Muscle layer of duodenum (tissue), 2 donors: ENCODE measurements at regions not wholly inside any gene's neighbourhood (a gene's known extent, or its start where the extent isn't known, plus 50 kb on each side); places are given as distances from the start of the nearest gene placed in this dataset.

Experiments
- H3K27ac ChIP-seq: one replicate; pipeline ENCODE4 v1.7.0; 2013; ENCODE audit warnings: mild to moderate bottlenecking, low read length
- H3K27me3 ChIP-seq: one replicate; pipeline ENCODE4 v1.7.0; 2013; ENCODE audit warnings: low read depth, mild to moderate bottlenecking, control low read depth, low read length
- H3K36me3 ChIP-seq, 2 donors: one replicate each; pipeline ENCODE4 v1.7.0; 2013; ENCODE audit warnings: low read length in 2 of 2, control low read depth in 1 of 2, mild to moderate bottlenecking in 1 of 2; ENCODE audit not compliant: insufficient read depth in 2 of 2, control insufficient read depth in 1 of 2
- H3K4me1 ChIP-seq, 2 donors: one replicate each; pipeline ENCODE4 v1.7.0; 2013; ENCODE audit warnings: low read length in 2 of 2, mild to moderate bottlenecking in 2 of 2, control low read depth in 1 of 2, moderate library complexity in 1 of 2; ENCODE audit not compliant: insufficient read depth in 2 of 2, control insufficient read depth in 1 of 2
- H3K4me3 ChIP-seq, 2 donors: one replicate each; pipeline ENCODE4 v1.7.0; 2013; ENCODE audit warnings: low read length in 2 of 2, low read depth in 1 of 2, mild to moderate bottlenecking in 1 of 2
- H3K9me3 ChIP-seq, 2 donors: one replicate each; pipeline ENCODE4 v1.7.0; 2013; ENCODE audit warnings: low read length in 2 of 2, control low read depth in 1 of 2, mild to moderate bottlenecking in 1 of 2; ENCODE audit not compliant: control insufficient read depth in 1 of 2
- donor health status: healthy.

DNA sequence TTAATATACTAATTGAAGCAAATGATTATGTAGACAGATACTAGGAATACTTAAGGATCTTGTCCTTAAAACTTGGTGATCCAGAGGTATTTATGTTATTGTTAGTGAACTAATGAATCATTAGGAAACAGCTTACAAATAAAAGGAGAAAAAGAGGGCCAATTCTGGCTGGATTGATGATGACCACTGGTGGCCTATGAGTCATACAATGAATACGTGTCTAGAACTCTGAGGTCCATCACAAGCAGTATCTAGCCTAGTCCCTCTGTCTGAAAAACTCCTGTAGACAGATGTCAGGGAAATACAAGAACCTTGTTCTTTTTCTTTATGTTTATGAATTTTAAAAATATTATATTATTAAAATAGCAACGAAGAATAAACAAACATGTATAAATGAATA lies 51.7 kb upstream of the RTL1 start:
- no peak overlapping the region for H3K4me3 ChIP-seq
- H3K27ac ChIP-seq, result no peak overlapping the region
- H3K27me3 ChIP-seq, result no peaks in the 10 kb centered on the region
- no peaks in the 10 kb centered on the region for H3K4me1 ChIP-seq
- H3K9me3 ChIP-seq, result no peaks in the 10 kb centered on the region
- H3K36me3 ChIP-seq, result no peaks in the 10 kb centered on the region

- no peak overlapping the region for H3K4me3 ChIP-seq
Observed at GRCh38 chr14:100962494-100962893, 59.0 kb upstream of the RTL1 start.

GRCh38 chr14:100965296-100965695 lies 61.8 kb upstream of the RTL1 start:
- no peaks in the 10 kb centered on the region for H3K27me3 ChIP-seq
- no peak overlapping the region for H3K27ac ChIP-seq
- no peak overlapping the region for H3K4me3 ChIP-seq
- no peaks in the 10 kb centered on the region for H3K9me3 ChIP-seq
- no peaks in the 10 kb centered on the region for H3K36me3 ChIP-seq
- H3K4me1 ChIP-seq, result no peaks in the 10 kb centered on the region

More at GRCh38 chr14:100962494-100962893, 59.0 kb upstream of the RTL1 start:
- Histone ChIP-seq H3K36me3 (no peaks in the 10 kb centered on the region), H3K4me1 (no peaks in the 10 kb centered on the region), H3K27me3 (no peaks in the 10 kb centered on the region), H3K9me3 (no peaks in the 10 kb centered on the region), H3K27ac (no peak overlapping the region)

DNA sequence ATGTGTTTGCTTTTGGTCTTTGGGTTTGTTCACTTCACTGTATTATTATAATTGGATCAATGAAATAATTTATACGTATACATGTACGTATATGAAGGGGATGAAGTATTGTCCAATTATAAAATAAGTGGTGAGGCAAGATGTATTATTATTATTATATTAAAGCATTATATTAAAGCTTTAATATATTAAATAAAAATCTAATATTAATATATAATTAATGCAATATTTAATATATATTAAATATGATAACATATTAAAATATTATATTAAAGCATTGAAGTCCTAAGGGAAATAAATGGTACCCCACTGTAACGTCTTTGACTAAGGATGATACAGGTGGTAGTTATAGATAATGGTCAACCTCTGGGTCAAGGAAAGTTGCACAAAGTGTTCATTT lies 63.7 kb upstream of the RTL1 start:
- Histone ChIP-seq H3K36me3 (no peaks in the 10 kb centered on the region), H3K4me1 (no peaks in the 10 kb centered on the region), H3K9me3 (no peaks in the 10 kb centered on the region)

GRCh38 chr14:100967930-100968329 lies 64.4 kb upstream of the RTL1 start:
- no peak overlapping the region for H3K27ac ChIP-seq
- H3K36me3 ChIP-seq, result no peaks in the 10 kb centered on the region
- no peak overlapping the region for H3K4me3 ChIP-seq
- no peaks in the 10 kb centered on the region for H3K9me3 ChIP-seq
- no peaks in the 10 kb centered on the region for H3K27me3 ChIP-seq
- no peaks in the 10 kb centered on the region for H3K4me1 ChIP-seq

More for the DNA sequence above, 63.7 kb upstream of the RTL1 start:
- Histone ChIP-seq H3K27ac (no peak overlapping the region), H3K27me3 (no peaks in the 10 kb centered on the region), H3K4me3 (no peak overlapping the region)

- no peaks in the 10 kb centered on the region for H3K4me1 ChIP-seq
- no peak overlapping the region for H3K4me3 ChIP-seq
- H3K27me3 ChIP-seq, result no peaks in the 10 kb centered on the region
- no peaks in the 10 kb centered on the region for H3K36me3 ChIP-seq
- H3K9me3 ChIP-seq, result no peaks in the 10 kb centered on the region
- no peak overlapping the region for H3K27ac ChIP-seq
Observed at GRCh38 chr14:100972118-100972897, 68.8 kb upstream of the RTL1 start.

DNA sequence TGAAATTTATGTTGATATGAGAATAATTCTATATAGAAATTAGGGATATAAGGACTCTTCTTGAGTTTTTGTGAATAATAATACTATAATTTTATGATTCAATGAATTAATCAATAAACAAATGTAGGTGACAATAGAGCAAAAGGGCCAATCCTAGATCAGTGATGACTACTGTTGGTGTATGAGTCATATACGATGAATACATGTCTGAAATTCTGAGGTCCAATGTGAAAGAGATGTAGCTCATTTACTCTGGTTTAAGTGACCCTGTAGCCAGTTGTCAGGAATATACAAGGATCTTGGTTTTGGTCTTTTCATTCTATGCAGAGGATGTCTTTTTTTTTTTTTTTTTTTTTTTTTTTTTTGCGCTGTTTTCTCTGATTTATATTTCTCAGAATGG lies 72.1 kb upstream of the RTL1 start:
- no peak overlapping the region for H3K27ac ChIP-seq

DNA sequence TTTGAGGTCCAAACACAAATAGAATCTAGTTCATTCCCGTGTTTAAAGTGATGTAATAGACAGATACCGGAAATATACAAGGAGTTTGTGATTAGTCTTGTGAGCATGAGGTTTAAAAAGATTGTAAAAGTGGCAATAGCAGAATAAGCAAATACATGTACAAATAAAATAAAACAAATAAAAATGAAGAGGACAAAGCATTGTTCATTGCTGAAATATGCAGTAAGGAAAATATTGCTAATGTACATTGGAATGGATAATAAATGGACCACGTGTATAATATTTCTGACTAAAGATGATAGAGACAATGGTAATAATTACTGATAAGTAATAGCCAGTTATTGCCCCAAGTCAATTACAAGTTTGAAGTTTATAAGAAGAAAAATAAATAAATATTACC lies 75.6 kb upstream of the RTL1 start:
- no peak overlapping the region for H3K27ac ChIP-seq
- H3K4me1 ChIP-seq, result no peaks in the 10 kb centered on the region

More for the DNA sequence above, 72.1 kb upstream of the RTL1 start:
- no peaks in the 10 kb centered on the region for H3K36me3 ChIP-seq
- no peaks in the 10 kb centered on the region for H3K4me1 ChIP-seq
- H3K4me3 ChIP-seq, result no peak overlapping the region
- no peaks in the 10 kb centered on the region for H3K9me3 ChIP-seq
- no peaks in the 10 kb centered on the region for H3K27me3 ChIP-seq

DNA sequence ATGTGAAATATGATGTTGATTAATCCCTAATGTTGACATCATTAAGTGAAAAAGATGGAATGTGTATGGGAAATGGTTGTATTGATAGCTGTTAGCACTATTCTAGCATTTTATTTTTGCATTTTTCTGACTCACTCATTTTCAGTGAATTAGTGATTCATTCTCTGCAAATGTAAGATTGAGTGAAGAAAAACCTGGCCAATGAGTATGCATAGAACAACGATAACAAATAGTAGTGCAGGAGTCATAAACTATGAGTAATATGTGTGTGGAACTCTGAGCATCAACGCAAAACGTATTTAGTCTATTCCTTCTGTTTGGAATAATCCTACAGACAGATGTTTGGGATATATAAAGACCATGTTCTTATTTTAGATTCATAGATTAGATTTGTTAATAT lies 76.3 kb upstream of the RTL1 start:
- no peaks in the 10 kb centered on the region for H3K27me3 ChIP-seq
- H3K4me1 ChIP-seq, result no peaks in the 10 kb centered on the region
- H3K27ac ChIP-seq, result no peak overlapping the region
- no peaks in the 10 kb centered on the region for H3K36me3 ChIP-seq
- H3K4me3 ChIP-seq, result no peak overlapping the region
- H3K9me3 ChIP-seq, result no peaks in the 10 kb centered on the region

More for the DNA sequence above, 75.6 kb upstream of the RTL1 start:
- H3K27me3 ChIP-seq, result no peaks in the 10 kb centered on the region
- no peaks in the 10 kb centered on the region for H3K36me3 ChIP-seq
- H3K4me3 ChIP-seq, result no peak overlapping the region
- H3K9me3 ChIP-seq, result no peaks in the 10 kb centered on the region

DNA sequence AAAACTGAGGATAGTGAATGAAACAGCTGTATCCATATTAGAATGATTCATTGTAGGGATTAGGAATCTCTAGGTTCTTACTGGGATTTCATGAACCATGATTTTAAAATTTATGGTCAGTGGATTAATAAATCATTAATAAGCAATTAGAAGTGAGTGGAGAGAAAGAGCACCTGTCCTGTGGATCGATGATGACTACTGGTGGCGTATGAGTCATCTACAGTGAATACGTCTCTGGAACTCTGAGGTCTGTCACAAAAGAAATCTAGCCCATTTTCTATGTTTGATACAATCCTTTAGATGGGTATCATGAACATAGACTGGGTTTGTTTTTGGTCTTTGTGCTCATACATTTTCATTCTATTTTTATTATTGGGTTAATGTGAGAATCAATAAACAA lies 77.3 kb upstream of the RTL1 start:
- Histone ChIP-seq H3K27me3 (no peaks in the 10 kb centered on the region), H3K4me3 (no peak overlapping the region), H3K9me3 (no peaks in the 10 kb centered on the region)

DNA sequence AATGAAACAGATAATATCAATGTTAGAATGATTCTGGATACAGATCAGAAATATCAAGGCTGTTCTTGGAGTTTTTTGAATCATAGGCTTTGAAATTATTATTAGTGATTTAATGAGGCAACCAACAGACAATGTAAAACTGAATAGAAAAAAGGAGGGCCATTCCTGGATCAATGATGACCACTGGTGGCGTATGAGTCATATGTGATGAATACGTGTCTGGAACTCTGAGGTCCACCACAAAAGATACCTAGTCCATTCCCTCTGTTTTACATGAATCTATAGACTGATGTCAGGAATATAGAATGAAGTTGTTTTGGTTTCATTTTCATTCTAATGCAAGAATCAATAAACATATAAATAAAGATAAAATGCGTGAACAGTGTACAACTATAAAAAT lies 78.3 kb upstream of the RTL1 start:
- no peaks in the 10 kb centered on the region for H3K27me3 ChIP-seq
- H3K4me3 ChIP-seq, result no peak overlapping the region
- H3K9me3 ChIP-seq, result no peaks in the 10 kb centered on the region
- H3K4me1 ChIP-seq, result no peaks in the 10 kb centered on the region
- H3K27ac ChIP-seq, result no peak overlapping the region
- no peaks in the 10 kb centered on the region for H3K36me3 ChIP-seq

More for the DNA sequence above, 77.3 kb upstream of the RTL1 start:
- Histone ChIP-seq H3K36me3 (no peaks in the 10 kb centered on the region), H3K27ac (no peak overlapping the region), H3K4me1 (no peaks in the 10 kb centered on the region)

GRCh38 chr14:100982353-100982752 lies 78.8 kb upstream of the RTL1 start:
- no peak overlapping the region for H3K27ac ChIP-seq
- H3K4me1 ChIP-seq, result no peaks in the 10 kb centered on the region

More at GRCh38 chr14:100982353-100982752, 78.8 kb upstream of the RTL1 start:
- H3K9me3 ChIP-seq, result no peaks in the 10 kb centered on the region
- H3K36me3 ChIP-seq, result no peaks in the 10 kb centered on the region
- H3K4me3 ChIP-seq, result no peak overlapping the region
- no peaks in the 10 kb centered on the region for H3K27me3 ChIP-seq
